SU-DHL-6 (cell line): ENCODE measurements at regions not wholly inside any gene's neighbourhood (a gene's known extent, or its start where the extent isn't known, plus 50 kb on each side); places are given as distances from the start of the nearest gene placed in this dataset.

Experiments used
- EZH2phosphoT487 ChIP-seq: fragments of 200-600 bp; sonication (generic), shearing (Covaris generic); conservative IDR thresholded peaks from 2 replicates; pipeline ENCODE4 v1.6.1; 2018; ENCODE audit warnings: mild to moderate bottlenecking, antibody characterized with exemption, low read length, moderate library complexity, mixed read lengths
- TF ChIP-seq, protein P1 (sequence below): fragments of 200-600 bp; sonication (generic); IDR thresholded peaks from one replicate; pipeline ENCODE4 v1.5.1; 2017; ENCODE audit warnings: antibody characterized with exemption, mild to moderate bottlenecking, low read length, moderate library complexity; ENCODE audit not compliant: insufficient read depth, poor library complexity, severe bottlenecking

DNA sequence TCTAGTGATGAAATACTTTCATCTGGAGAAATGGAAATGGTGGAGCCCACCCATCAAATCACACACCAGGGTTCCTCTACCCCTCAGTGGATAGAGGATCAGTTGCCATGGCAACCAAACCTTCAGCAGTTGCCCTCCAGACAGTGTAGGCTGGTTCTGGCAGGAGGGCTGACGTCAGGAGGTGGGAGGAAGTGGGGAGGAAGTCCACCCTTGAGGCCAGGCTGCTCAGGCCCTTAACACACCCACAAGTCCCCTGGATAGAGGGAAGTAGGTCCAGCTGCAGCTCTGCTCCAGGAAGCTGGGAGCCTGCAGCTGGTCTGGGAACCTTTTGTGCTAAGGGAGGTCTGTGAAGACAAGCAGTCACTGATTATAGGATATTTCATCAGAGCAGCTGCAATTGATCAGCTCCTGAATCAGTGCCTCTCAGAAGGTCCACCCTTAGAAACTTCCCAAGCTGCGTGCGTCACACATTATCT lies 186.6 kb downstream of the MTX2 start:
- TF ChIP-seq, protein P1, sequence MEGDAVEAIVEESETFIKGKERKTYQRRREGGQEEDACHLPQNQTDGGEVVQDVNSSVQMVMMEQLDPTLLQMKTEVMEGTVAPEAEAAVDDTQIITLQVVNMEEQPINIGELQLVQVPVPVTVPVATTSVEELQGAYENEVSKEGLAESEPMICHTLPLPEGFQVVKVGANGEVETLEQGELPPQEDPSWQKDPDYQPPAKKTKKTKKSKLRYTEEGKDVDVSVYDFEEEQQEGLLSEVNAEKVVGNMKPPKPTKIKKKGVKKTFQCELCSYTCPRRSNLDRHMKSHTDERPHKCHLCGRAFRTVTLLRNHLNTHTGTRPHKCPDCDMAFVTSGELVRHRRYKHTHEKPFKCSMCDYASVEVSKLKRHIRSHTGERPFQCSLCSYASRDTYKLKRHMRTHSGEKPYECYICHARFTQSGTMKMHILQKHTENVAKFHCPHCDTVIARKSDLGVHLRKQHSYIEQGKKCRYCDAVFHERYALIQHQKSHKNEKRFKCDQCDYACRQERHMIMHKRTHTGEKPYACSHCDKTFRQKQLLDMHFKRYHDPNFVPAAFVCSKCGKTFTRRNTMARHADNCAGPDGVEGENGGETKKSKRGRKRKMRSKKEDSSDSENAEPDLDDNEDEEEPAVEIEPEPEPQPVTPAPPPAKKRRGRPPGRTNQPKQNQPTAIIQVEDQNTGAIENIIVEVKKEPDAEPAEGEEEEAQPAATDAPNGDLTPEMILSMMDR: no peak
- TF ChIP-seq EZH2phosphoT487: no peak
